Stimulated activated CD8-positive, alpha-beta memory T cell treated with anti-CD3 and anti-CD28 coated beads, Interleukin-4, amount 100 ng/mL, for 24 hours (primary cell): ENCODE measurements at regions not wholly inside any gene's neighbourhood (a gene's known extent, or its start where the extent isn't known, plus 50 kb on each side); places are given as distances from the start of the nearest gene placed in this dataset.
"Not testable (repeated sequence)": the region's sequence is repeated elsewhere in the genome, so short reads cannot be mapped to it uniquely, and the experiment has no call there.

Source experiments
- DNase-seq: peaks from one replicate; pipeline ENCODE4 v3.0.0-alpha.2; 2020; ENCODE audit warnings: low read depth

DNA sequence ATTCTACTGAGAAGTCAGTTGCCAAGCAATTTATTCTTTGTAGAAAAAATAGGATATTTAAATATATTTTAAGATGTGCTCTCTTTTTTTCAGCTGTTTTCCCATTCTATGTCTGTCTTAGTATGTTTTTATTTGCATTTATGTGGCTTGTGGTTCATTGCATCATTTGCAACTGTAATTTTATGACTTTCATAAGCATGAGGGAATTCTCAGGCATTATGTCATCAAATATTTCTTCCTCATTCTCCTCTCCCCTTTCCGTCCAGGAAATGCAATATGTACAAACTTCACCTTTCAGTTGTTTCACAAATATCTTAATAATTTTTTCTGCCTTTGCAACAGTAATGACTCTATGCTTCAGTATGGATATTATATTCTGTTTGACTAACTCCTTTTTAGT is 560.2 kb upstream of the LRATD1 start:
- no peak for DNase-seq

DNA sequence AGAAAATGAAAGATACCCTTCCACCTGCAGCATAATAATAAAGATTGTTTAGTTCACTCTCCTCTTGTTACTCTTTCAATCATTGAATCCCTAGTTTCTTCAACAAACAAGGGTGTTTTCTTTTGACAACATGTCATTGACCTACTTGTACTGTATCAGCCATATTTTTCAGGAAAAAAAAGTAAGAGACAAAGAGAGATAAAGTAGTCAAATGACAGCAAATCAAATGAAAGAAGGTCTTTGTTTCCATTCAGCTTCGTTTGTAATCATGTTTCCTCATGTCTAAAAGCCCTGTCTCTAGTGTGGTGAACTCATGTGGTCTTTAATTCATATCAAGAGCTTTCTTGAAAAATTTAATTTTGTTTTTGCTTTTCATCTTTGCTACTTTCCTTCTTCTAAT is 557.8 kb upstream of the LRATD1 start:
- DNase-seq: no peak

DNA sequence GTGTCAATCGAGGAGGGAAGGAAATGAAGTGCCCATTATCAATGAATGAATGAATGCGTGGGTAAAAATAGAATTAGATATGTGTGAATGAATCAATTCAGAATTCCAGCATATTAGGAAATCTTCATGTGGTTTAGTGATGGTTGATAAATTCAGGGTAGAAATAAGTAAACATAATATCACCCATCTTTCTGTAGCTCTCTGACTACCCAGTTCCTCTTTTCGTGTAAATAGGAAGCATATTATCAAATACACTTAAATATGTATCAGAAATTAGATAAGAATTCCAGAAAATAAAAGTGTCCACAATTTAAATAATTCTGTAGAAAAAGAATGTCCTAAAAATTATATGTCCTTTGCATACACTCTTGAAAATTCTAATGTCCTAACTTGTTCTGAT is 552.9 kb upstream of the LRATD1 start:
- DNase-seq: no peak

DNA sequence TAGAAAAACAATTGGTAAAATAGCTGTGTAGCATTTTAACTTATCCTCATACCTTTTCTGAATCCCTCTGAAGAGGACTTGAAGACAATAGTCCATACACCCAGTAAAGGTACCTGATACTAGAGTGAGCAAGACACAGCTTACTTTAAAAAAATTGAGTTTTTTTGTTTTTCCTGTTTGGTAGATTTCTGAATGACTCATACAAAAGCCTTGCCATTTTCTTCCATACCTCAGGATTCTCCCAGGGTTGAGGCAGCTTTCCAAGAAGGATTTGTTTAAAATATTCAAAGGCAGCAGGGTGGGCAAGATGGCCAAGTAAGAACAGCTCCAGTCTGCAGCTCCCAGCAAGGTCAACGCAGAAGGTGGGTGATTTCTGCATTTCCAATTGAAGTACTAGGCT is 551.0 kb upstream of the LRATD1 start:
- DNase-seq: no peak

DNA sequence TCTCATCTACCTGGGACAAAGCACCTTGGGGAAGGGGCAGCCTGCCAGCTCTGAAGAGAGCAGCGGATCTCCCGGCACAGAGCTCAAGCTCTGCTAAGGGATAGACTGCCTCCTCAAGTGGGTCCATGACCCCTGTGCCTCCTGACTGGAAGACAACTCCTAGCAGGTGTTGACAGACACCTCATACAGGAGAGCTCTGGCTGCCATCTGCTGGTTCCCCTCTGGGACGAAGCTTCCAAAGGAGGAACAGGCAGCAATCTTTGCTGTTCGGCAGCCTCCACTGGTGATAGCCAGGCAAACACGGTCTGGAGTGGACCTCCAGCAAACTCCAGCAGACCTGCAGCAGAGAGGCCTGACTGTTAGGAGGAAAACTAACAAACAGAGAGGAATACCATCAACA is 549.9 kb upstream of the LRATD1 start:
- DNase-seq: no peak

DNA sequence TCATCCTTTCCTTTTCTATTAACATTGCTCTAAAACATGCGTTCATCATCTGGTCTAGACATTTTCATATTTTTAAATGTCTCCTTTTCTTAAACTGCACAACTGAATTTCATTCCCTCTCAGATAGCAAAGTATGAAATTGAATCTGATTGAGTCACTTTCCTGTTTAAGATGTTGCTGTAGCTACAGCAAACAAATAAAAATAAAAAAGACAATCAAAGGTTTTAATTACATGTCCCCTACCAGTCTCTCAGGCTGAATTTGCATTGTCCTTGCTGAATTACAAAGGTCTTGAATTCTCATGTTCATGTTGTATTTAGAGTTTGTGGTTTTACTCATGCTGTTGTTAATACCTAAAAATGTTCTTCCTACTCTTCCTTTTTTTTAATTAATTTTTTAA is 537.9 kb upstream of the LRATD1 start:
- DNase-seq: no peak

DNA sequence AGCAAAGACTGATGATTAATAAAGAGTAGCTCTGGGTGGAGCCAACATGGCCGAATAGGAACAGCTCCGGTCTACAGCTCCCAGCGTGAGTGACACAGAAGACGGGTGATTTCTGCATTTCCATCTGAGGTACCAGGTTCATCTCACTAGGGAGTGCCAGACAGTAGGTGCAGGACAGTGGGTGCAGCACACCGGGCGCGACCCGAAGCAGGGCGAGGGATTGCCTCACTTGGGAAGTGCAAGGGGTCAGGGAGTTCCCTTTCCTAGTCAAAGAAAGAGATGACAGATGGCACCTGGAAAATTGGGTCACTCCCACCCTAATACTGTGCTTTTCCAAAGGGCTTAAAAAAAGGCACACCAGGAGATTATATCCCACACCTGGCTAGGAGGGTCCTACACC is 533.4 kb upstream of the LRATD1 start:
- DNase-seq: not testable (repeated sequence)

DNA sequence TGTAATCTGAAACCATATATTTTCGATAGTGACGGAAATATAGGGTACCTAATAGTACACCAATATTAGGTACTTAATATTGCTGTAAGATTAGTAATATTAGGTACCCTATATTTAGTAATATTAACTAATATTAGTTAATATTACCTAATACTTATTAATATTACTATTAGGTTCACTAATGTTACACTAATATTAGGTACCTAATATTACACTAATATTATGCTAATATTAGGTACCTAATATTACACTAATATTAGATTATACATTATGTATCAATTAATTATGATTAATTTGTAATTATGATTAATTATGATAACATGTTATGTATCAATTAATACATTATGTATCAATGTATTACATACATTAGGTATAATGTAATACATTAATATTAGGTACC is 518.2 kb upstream of the LRATD1 start:
- no peak for DNase-seq

DNA sequence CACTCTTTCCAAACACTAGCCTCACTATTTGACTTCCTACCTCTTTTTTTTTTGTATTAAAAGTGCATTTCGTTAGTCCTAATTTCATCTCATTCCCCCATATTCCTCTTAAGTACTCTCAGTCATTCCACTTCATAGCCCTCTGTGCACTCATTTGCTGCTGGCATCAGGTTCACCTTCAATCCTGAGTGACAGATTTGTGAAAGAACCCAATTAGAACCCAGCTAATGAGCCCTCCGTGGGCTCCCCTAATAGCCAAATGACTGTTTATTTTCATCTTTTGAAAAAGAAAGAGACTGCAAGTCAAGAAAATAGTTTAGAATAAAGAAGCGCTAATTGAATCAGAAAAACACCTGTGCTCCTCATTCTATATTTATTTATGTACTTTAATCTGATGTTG is 512.1 kb upstream of the LRATD1 start:
- no peak for DNase-seq

DNA sequence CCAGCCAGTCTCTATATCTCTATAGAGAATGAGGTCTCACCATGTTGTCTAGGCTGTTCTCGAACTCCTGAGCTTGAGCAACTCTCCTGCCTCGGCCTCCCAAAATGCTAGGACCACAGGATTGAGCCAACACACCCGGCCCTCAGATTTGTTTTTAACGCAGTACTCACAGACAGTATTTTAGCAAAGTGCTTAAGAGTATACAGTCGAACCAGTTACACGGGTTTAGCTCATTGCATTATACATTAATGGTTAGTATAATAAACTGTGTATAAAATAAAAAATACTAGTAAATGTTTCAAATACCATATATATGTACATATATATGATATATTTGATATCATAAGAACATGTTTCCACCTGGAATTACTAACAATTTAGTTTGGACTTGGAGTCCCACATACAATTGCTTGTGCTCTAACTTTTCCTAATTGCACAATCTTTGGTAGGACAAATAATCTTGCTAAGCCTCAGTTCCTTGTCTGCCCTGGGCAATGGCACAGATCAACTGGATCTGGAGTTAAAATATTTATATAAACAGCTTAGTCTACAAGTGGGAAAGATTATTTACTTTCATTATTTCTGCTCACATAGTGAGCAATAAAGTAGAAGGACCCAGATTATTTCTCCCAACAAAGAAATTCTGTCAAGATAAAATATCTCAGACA is 508.9 kb upstream of the LRATD1 start:
- no peak for DNase-seq

DNA sequence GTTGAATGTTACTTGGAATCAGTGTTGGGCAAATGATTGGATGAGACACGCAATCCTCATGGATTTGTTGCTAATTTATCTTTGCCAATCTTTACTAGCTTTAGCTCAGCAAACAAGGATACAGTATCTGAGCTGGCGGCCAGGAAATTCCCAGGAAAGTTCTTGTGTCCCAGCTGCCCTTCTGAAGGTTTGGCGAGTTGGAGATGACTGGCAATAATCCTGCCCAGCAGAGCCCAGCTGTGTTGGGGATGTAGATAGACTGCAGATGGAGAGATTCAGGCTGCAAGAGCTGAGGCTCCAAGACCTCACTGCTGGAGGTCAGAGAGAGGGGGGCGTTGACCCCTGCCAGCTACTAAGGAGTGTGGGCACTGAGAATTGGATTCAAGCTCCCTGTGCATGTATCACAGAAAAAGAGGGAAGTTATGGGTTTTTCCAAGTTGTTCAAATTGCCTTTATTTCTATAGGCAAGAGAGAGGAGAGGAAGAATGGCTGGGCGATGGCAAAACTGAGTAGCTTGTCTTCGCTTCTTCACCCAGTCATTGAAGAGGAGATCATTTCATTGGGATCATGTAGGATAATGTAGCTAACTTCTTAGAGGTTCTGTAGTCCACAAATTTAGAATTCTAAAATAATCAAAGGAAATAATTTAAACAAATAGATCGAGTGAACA is 506.8 kb upstream of the LRATD1 start:
- no peak for DNase-seq

DNA sequence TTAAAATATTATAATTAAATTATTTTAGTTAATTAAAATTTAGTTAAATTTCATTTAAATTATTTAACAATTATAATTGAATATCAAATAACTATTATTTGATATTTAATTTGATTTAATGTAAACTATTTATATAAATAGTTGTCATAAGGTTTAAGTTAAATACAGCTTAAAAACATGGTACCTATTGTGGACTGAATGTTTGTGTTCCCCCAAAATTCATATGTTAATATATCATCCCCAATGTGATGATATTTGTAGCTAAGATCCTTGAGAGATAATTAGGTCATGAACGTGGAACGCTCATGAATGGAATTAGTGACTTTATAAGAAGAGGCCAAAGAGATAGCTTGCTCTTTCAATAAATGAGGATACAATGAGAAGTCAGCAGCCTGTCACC is 505.7 kb upstream of the LRATD1 start:
- DNase-seq: no peak

DNA sequence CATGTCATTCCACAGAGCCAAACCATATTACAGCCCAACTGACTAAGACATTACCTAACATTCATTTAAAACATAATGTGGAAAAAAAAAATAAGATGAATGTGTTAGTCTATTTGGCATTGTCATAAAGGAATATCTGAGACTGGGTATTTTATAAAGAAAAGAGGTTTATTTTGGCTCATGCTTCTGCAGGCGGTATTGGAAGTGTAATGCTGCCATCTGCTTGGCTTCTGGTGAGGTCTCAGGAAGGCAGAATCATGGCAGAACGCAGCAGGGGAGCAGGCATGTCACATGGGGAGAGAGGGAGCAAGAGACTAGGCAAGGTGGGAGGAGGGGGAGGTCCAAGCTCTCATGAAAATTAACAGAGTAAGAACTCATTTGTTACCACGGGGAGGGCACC is 504.8 kb upstream of the LRATD1 start:
- no peak for DNase-seq

DNA sequence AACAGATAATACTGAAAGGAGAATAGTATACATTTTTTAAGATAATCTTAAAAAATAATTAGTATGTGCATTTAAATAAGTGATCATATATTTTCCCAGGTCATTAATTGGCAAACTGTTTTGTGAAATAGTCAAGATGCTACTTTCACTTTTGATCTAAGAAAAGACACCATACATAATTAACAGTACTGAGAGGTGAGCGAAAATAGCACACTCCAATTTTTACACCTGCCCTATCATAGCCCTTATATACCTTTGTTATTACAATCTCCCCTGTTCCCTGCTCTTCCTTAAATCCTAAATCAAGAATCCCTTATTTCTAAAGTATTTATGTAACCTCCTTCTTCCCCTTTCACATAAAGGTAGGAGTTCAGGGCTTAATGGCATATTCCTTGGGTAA is 500.1 kb upstream of the LRATD1 start:
- no peak for DNase-seq

DNA sequence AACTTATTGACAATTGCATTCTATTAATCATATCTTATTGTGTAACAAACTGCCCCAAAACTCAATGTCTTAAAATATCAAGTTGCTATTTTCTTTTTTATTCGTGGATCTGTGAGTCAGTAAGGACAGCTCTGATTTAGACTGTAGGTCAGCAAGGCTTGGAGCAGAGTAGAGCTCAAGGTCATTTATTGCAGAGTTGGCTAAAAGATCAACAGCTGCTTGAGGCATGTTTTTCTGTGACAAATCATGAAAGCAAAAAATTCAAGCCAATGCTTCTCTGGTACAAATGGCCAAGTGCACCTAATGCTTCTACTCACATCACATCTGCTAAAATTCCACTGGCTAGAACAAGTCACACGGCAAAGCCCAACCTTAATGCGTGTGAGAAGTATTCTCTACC is 497.7 kb upstream of the LRATD1 start:
- DNase-seq: no peak

DNA sequence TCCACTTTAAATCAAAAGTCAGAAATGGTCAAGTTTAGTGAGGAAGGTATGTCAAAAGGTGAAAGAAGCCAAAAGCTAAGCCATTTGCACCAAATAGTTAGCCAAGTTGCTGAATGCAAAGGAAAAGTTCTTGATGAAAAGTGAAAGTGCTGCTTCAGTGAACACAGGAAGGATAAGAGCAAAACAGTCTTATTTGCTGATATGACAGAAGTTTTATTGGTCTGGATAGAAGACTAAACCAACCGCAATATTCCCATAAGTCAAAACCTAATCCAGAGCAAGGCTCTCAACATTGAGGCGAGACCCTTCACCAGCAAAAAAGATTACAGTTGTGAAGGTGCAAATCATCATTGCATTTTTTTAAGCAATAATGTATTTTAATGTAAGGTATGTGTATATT is 496.5 kb upstream of the LRATD1 start:
- no peak for DNase-seq

DNA sequence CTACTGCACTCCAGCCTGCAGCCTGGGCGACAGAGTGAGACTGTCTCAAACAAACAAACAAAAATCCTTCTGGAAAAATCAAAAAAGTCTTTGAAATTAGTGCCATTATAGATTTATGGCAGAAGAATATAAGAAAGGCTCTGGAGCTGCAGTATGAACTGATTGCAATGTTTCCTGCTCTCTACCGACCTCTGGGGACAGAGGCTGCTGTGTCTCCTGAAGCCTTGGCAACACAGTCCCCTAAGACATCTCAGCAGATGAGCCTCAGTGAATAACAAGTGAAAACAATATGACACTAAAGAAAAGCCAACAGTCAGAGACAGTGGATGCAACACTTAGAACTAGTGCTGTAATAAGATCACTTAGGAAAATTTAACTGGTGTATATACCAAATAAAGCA is 494.9 kb upstream of the LRATD1 start:
- no peak for DNase-seq

DNA sequence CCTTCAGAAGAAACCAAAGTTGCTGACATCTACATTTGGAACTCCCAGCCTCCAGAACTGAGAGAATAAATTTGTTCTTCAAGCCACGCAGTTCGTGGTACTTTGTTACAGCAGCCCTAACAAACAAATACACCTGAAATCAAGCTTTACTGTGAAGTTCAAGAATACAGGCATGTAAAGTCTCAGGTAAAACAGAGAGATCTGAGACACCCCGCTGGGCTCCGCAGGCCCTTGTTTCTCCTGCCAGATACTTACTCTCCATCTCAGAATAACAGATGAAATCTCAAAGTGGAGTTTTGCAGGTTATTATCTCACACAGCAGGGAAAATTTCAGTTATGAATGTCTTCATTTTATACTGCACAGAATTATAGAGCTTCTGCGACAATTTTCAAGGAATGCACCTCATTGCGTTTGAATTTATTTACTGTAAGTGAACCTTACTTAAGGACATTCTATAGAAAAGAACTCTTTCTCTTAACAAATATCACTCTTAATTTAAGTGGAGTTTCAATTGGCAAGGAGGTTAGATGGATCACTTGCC is 492.4 kb upstream of the LRATD1 start:
- no peak for DNase-seq

DNA sequence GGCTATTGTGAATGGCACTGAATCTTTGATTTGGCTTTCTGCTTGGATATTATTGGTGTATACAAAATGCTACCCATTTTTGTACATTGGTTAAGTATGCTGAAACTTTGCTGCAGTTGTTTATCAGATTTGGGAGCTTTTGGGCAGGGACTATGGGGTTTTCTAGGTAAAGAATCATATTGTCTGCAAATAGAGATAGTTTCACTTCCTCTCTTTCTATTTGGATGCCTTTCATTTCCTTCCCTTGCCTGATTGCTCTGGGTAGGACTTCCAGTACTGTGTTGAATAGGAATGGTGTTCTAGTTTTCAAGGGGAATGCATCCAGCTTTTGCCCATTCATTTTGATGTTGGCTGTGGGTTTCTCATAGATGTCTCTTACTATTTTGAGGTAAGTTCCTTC is 489.1 kb upstream of the LRATD1 start:
- DNase-seq: no peak

DNA sequence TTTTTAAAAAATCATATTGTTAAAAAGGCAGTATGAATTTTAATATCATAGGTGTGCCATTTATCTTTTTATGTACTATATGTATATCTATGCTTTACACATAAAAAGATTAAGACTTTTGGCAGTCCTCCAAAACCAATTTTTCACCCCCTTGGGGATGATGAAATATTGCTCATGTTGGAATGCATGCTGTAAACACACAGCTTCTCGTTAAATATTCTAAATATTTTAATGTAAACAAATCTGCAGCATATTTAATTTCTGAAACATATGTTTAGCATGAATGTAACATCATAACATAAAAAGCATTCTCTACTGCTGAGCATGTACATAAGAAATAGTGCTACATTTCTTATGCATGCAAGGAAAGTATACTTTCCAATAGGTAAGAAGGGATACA is 484.3 kb upstream of the LRATD1 start:
- no peak for DNase-seq

DNA sequence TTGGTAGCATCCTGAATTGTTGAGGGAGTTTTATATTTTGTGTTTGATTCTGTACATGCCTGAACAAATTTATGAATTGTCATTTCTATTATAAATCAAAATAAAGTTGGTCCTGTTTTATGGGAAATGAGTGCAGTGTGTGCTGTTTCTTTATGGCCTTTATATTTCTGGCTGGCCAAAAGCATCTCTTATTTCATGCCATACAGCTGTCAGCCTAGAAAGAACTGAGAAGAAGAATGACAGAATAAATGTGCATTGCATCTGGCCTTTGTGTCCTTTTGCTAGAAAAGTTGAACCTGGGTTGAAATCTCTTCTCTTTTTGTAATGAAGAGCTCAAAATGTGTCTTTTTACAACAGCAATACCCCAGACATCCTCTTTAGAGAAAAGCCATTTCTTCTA is 474.7 kb upstream of the LRATD1 start:
- no peak for DNase-seq

DNA sequence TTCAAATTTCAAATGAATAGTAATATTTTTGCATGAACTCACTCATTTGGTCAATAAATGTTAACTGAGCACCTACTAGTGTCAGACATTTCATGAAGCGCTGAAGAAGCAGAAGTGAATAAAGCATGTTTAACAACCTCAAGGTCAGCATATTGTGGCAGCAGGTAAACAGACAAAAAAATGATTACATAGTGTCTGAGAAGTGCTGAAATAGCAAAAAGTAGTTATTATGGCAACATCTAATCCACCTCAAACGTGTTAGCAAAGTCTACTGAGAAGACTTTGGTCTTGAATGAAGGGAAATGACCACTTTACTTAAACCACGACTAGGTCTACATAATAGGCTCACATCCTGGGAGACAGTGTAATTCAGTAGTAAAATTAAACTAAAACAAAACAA is 452.2 kb upstream of the LRATD1 start:
- no peak for DNase-seq

DNA sequence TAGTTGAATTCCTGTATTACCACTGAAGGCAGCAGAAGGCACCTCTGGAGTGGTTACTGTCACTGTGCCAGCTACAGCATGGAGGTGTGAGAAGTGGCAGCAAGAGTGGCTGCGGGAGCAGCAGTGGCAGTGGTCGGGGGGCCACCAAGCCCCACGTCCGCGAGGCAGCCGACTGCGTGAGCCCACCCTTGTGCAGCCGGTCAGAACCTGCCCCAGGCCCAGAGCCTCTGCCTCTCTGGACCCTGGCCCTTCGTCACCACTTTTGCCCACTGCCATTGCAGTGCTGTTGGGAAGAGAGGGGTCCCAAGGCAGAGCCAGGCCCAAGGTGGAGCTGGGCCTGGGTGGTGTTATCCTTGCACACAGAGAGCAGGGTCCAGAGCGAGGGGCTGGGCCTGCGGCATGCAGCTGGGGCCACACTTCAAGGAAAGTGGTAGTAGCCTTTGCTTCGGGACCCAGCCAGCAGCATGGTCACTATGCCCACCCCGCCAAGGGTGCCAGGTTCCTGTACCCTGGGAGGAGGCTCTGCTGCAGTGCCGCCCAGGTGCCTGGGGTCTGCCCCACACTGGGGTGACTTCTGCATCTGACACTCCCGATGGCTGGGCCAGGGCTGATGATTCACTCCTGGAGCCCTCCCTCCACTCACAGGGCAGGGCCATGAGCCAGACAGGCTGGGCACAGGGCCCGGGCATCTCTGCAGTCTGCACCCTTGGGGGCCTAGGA is 450.1 kb upstream of the LRATD1 start:
- DNase-seq: no peak
